Gastrocnemius medialis (tissue), 4 donors: ENCODE measurements at regions not wholly inside any gene's neighbourhood (a gene's known extent, or its start where the extent isn't known, plus 50 kb on each side); places are given as distances from the start of the nearest gene placed in this dataset.

Experiments
- ATAC-seq, 2 donors: fragments of 150-250 bp; one replicate each; pipeline ENCODE4 v1.9.1; 2016
- DNase-seq, 2 donors: peaks; one replicate each; pipeline ENCODE4 v3.0.0-alpha.2; 2019
- H3K27ac ChIP-seq, 4 donors: fragments of 200-600 bp; sonication (generic); 1 replicate in 1 of 4; 2 replicates in 3 of 4; pipeline ENCODE4 v1.5.1; 2016 to 2018; ENCODE audit warnings: mild to moderate bottlenecking in 2 of 4, moderate library complexity in 1 of 4
- H3K27me3 ChIP-seq, 3 donors: fragments of 200-600 bp; sonication (generic) in 2 of 3; 1 replicate in 1 of 3; 2 replicates in 2 of 3; pipeline versions ENCODE4 v1.5.1 to v1.6.0; 2016 to 2019; ENCODE audit warnings: mild to moderate bottlenecking in 1 of 3, moderate library complexity in 1 of 3
- H3K36me3 ChIP-seq, 2 donors: fragments of 200-600 bp; sonication (generic) in 1 of 2; one replicate each; pipeline ENCODE4 v1.5.1; 2017 to 2018
- H3K4me1 ChIP-seq, 2 donors: fragments of 200-600 bp; sonication (generic) in 1 of 2; one replicate each; pipeline ENCODE4 v1.5.1; 2016 to 2017; ENCODE audit warnings: mild to moderate bottlenecking in 2 of 2
- H3K4me3 ChIP-seq, 4 donors: fragments of 200-600 bp; sonication (generic) in 3 of 4; 1 replicate in 1 of 4; 2 replicates in 3 of 4; pipeline ENCODE4 v1.5.1; 2016 to 2019; ENCODE audit warnings: mild to moderate bottlenecking in 2 of 4
- H3K9me3 ChIP-seq, 3 donors: fragments of 200-600 bp; sonication (generic) in 2 of 3; 1 replicate in 1 of 3; 2 replicates in 2 of 3; pipeline ENCODE4 v1.5.1; 2016 to 2019
- POLR2A ChIP-seq, 2 donors: fragments of 450-650 bp; IDR thresholded peaks; one replicate each; pipeline ENCODE4 v1.6.1; 2017; ENCODE audit warnings: antibody characterized with exemption in 2 of 2, mild to moderate bottlenecking in 2 of 2, moderate library complexity in 2 of 2
- in situ Hi-C, 4 donors: fragments of 200-750 bp; cut with MboI; loops; one replicate each; pipeline versions ENCODE4 v1.15.0 to v1.8.0; 2017; ENCODE audit warnings: low sequenced_read_pairs in 4 of 4
- intact Hi-C: fragments of 100-400 bp; cut with DNase I; formaldehyde crosslinking; loops from one replicate; pipeline ENCODE4 v1.15.1; 2023; ENCODE audit warnings: low total_unique reads
- TF ChIP-seq, protein P1 (sequence below), 5 experiments: fragments of 450-650 bp in 3 of 5; fragments of 200-600 bp in 2 of 5; sonication (generic) in 2 of 5; IDR thresholded peaks in 4 of 5; conservative IDR thresholded peaks in 1 of 5; 1 replicate in 4 of 5; 2 replicates in 1 of 5; pipeline ENCODE4 v1.5.1; 2016 to 2019; ENCODE audit warnings: antibody characterized with exemption in 5 of 5, mild to moderate bottlenecking in 3 of 5, moderate library complexity in 3 of 5

GRCh38 chr3:5576277-5577011, 388.9 kb downstream of the EDEM1 start:
- H3K27ac ChIP-seq, result no peak overlapping the region
- H3K9me3 ChIP-seq, result no peaks in the 10 kb centered on the region
- ATAC-seq, result no peak

GRCh38 chr3:5579139-5579602, 391.7 kb downstream of the EDEM1 start:
- H3K4me1 ChIP-seq, result no peaks in the 10 kb centered on the region
- ATAC-seq (no peak), DNase-seq (no peak)
- H3K36me3 ChIP-seq, result no peaks in the 10 kb centered on the region
- no peak overlapping the region for H3K27ac ChIP-seq
- no peak overlapping the region for H3K4me3 ChIP-seq
- in situ Hi-C loops (no loop called here), intact Hi-C loops (no loop called here)
- TF ChIP-seq, protein P1, sequence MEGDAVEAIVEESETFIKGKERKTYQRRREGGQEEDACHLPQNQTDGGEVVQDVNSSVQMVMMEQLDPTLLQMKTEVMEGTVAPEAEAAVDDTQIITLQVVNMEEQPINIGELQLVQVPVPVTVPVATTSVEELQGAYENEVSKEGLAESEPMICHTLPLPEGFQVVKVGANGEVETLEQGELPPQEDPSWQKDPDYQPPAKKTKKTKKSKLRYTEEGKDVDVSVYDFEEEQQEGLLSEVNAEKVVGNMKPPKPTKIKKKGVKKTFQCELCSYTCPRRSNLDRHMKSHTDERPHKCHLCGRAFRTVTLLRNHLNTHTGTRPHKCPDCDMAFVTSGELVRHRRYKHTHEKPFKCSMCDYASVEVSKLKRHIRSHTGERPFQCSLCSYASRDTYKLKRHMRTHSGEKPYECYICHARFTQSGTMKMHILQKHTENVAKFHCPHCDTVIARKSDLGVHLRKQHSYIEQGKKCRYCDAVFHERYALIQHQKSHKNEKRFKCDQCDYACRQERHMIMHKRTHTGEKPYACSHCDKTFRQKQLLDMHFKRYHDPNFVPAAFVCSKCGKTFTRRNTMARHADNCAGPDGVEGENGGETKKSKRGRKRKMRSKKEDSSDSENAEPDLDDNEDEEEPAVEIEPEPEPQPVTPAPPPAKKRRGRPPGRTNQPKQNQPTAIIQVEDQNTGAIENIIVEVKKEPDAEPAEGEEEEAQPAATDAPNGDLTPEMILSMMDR (IDR thresholded peaks at IDR 0.05 in 4 of 5, conservative IDR thresholded peaks at IDR 0.05 in 1 of 5), result no peak
- TF ChIP-seq POLR2A (IDR thresholded peaks at IDR 0.05), result no peak
- no peaks in the 10 kb centered on the region for H3K27me3 ChIP-seq
- no peaks in the 10 kb centered on the region for H3K9me3 ChIP-seq

More at GRCh38 chr3:5576277-5577011, 388.9 kb downstream of the EDEM1 start:
- in situ Hi-C loops, result no loop called here
- intact Hi-C loops, result no loop called here
- Histone ChIP-seq H3K36me3 (no peaks in the 10 kb centered on the region), H3K4me1 (no peaks in the 10 kb centered on the region), H3K27me3 (no peaks in the 10 kb centered on the region), H3K4me3 (no peak overlapping the region)
- TF ChIP-seq, protein P1 (IDR thresholded peaks at IDR 0.05 in 4 of 5, conservative IDR thresholded peaks at IDR 0.05 in 1 of 5), result no peak
- no peak for TF ChIP-seq POLR2A (IDR thresholded peaks at IDR 0.05)
- no peak for DNase-seq

DNA sequence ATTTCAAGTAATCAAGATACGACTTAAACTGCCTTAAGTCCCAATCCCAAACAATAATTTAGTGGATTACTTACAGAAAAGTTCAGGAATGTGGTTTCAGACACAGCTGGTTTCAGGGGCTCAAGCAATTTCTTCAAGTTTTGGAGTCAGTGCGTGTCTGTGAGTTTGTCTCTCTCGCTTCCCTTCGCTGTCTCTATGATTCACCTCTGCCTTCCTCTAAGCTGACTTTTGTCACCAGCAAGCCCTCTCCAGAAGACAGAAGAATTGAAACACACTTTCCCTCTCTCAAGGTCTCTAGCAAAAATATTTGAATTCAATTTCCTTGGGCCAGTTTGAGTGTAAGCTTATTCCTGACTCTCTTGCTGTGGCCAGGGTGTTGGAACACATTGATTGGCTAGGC, 392.4 kb downstream of the EDEM1 start:
- Histone ChIP-seq H3K27me3 (no peaks in the 10 kb centered on the region), H3K4me3 (no peak overlapping the region), H3K9me3 (no peaks in the 10 kb centered on the region), H3K4me1 (no peaks in the 10 kb centered on the region), H3K27ac (no peak overlapping the region), H3K36me3 (no peaks in the 10 kb centered on the region)
- TF ChIP-seq, protein P1 (IDR thresholded peaks at IDR 0.05 in 4 of 5, conservative IDR thresholded peaks at IDR 0.05 in 1 of 5), result no peak
- TF ChIP-seq POLR2A (IDR thresholded peaks at IDR 0.05), result no peak
- in situ Hi-C loops, result no loop called here
- ATAC-seq (no peak), DNase-seq (no peak)
- intact Hi-C loops, result no loop called here

DNA sequence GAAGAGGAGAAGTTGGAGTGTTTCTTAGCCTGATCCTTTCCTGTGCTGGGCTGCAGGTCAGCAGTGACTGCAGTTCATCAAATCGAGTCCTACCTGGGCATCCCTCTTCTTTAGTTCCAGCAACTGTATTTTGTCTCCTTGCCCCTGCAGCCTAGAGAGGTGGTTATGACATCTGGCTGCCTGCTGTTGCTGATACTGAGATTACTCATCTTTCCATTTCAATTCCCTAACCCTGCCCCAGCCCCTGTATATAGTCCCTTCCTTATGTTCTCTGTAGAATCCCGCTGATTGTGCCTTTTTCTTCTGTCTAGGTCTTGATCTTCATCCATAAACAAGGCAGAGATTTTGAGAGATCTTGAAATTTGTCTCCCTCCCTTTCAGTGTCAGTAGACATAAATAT, 393.3 kb downstream of the EDEM1 start:
- TF ChIP-seq, protein P1 (IDR thresholded peaks at IDR 0.05 in 4 of 5, conservative IDR thresholded peaks at IDR 0.05 in 1 of 5), result no peak
- no peak for TF ChIP-seq POLR2A (IDR thresholded peaks at IDR 0.05)
- DNase-seq, result no peak
- no peaks in the 10 kb centered on the region for H3K9me3 ChIP-seq
- ATAC-seq, result no peak
- no peaks in the 10 kb centered on the region for H3K36me3 ChIP-seq
- no peak overlapping the region for H3K27ac ChIP-seq
- in situ Hi-C loops, result no loop called here
- no peak overlapping the region for H3K4me3 ChIP-seq
- intact Hi-C loops, result no loop called here
- no peaks in the 10 kb centered on the region for H3K4me1 ChIP-seq
- no peaks in the 10 kb centered on the region for H3K27me3 ChIP-seq
